Adrenal gland (tissue), 9 donors: ENCODE measurements at regions not wholly inside any gene's neighbourhood (a gene's known extent, or its start where the extent isn't known, plus 50 kb on each side); places are given as distances from the start of the nearest gene placed in this dataset.

Experiments used
- DNase-seq, 7 donors: peaks; one replicate each; pipeline ENCODE4 v3.0.0-alpha.2; 2019 to 2020
- H3K27ac ChIP-seq, 5 donors: fragments of 200-600 bp; sonication (generic) in 4 of 5; 1 replicate in 3 of 5; 2 replicates in 2 of 5; pipeline versions ENCODE4 v1.5.1 to v1.8.0; 2016 to 2020; ENCODE audit warnings: mild to moderate bottlenecking in 1 of 5
- H3K27me3 ChIP-seq: fragments of 200-600 bp; 2 replicates; pipeline ENCODE4 v1.8.0; 2021
- H3K36me3 ChIP-seq, 2 donors: fragments of 200-600 bp; replicated peaks in 1 of 2; 1 replicate in 1 of 2; 2 replicates in 1 of 2; pipeline versions ENCODE4 v1.5.1 to v1.8.0; 2018 to 2022
- H3K4me1 ChIP-seq, 2 donors: fragments of 200-600 bp; replicated peaks in 1 of 2; 1 replicate in 1 of 2; 2 replicates in 1 of 2; pipeline versions ENCODE4 v1.5.1 to v1.8.0; 2018 to 2021
- H3K4me3 ChIP-seq, 4 donors: fragments of 200-600 bp; sonication (generic) in 3 of 4; one replicate each; pipeline ENCODE4 v1.5.1; 2016 to 2018
- H3K9me3 ChIP-seq, 3 donors: fragments of 200-600 bp; sonication (generic) in 1 of 3; replicated peaks in 1 of 3; 1 replicate in 2 of 3; 2 replicates in 1 of 3; pipeline versions ENCODE4 v1.5.1 to v1.8.0; 2016 to 2021
- CTCF ChIP-seq, 6 experiments: fragments of 450-650 bp in 4 of 6; fragments of 200-600 bp in 2 of 6; sonication (generic) in 1 of 6; IDR thresholded peaks; 1 replicate in 5 of 6; 2 replicates in 1 of 6; pipeline versions ENCODE4 v1.5.1 to v1.8.0; 2016 to 2021; ENCODE audit warnings: antibody characterized with exemption in 6 of 6, mild to moderate bottlenecking in 2 of 6, moderate library complexity in 1 of 6
- POLR2A ChIP-seq, 2 donors: fragments of 450-650 bp; IDR thresholded peaks; one replicate each; pipeline ENCODE4 v1.6.1; 2017; ENCODE audit warnings: antibody characterized with exemption in 2 of 2, mild to moderate bottlenecking in 2 of 2, moderate library complexity in 1 of 2
- WGBS, 4 donors: extraction: QIAGEN DNeasy Blood & Tissue Kit in 2 of 4; methylation state at CpG; one replicate each; pipeline versions ENCODE4 v1.1.5 to v1.1.7; 2013 to 2017; 5-methylcytosine and 5-hydroxymethylcytosine counted together
- intact Hi-C, 2 donors: fragments of 100-400 bp; cut with DNase I; formaldehyde crosslinking; loops; one replicate each; pipeline versions ENCODE4 v1.14.1 to v1.15.0; 2022 to 2023
- donor health status: healthy with polysubstance abuse.
- donor health status: Bipolar disorder and iron deficiency.
- donor health status: DM: yes; HTN: yes; CAD: no.
- donor health status: DM: no; HTN: no; CAD: no.
- donor health status: DM: no; HTN: no; CAD: no.

- Histone ChIP-seq H3K27ac (no peak overlapping the region), H3K9me3 (no peaks in the 10 kb centered on the region), H3K4me3 (no peak overlapping the region), H3K27me3 (no peaks in the 10 kb centered on the region), H3K4me1 (peaks cover 0 to 7% of the 10 kb centered on the region in 2 donors), H3K36me3 (no peaks in the 10 kb centered on the region)
- 66 to 82% (median 77%) methylated on average over 3 of the region's 3 CpGs for WGBS, 4 donors
- intact Hi-C loops: no loop called here
- DNase-seq: no peak
- TF ChIP-seq CTCF (IDR thresholded peaks at IDR 0.05): no peak
- TF ChIP-seq POLR2A (IDR thresholded peaks at IDR 0.05): no peak
Measured at GRCh38 chr3:124597273-124597672, 133.0 kb upstream of the UMPS start.

- no peaks in the 10 kb centered on the region for H3K36me3 ChIP-seq
- H3K4me1 ChIP-seq: peaks cover 0 to under 1% of the 10 kb centered on the region in 2 donors
- H3K9me3 ChIP-seq: no peaks in the 10 kb centered on the region
- intact Hi-C loops: no loop called here
- H3K27me3 ChIP-seq: no peaks in the 10 kb centered on the region
- H3K27ac ChIP-seq: no peak overlapping the region
- 63 to 83% (median 79%) methylated on average over 2 to 3 of the region's 3 CpGs for WGBS, 4 donors
- TF ChIP-seq CTCF (IDR thresholded peaks at IDR 0.05) (no peak), POLR2A (IDR thresholded peaks at IDR 0.05) (no peak)
- H3K4me3 ChIP-seq: no peak overlapping the region
- no peak for DNase-seq
Measured at GRCh38 chr3:124597979-124598378, 132.3 kb upstream of the UMPS start.

- no peaks in the 10 kb centered on the region for H3K9me3 ChIP-seq
- no peaks in the 10 kb centered on the region for H3K4me1 ChIP-seq
- no peak overlapping the region for H3K4me3 ChIP-seq
- 87 to 95% (median 91%) methylated on average over 9 of the region's 9 CpGs for WGBS, 4 donors
- no peaks in the 10 kb centered on the region for H3K36me3 ChIP-seq
- no peaks in the 10 kb centered on the region for H3K27me3 ChIP-seq
- TF ChIP-seq POLR2A (IDR thresholded peaks at IDR 0.05): no peak
- TF ChIP-seq CTCF (IDR thresholded peaks at IDR 0.05): no peak
- H3K27ac ChIP-seq: no peak overlapping the region
- intact Hi-C loops: no loop called here
- no peak for DNase-seq
Measured at GRCh38 chr3:124599147-124599765, 131.0 kb upstream of the UMPS start.

GRCh38 chr3:124599779-124600693 lies 130.2 kb upstream of the UMPS start:
- H3K9me3 ChIP-seq: no peaks in the 10 kb centered on the region
- intact Hi-C loops: no loop called here
- 61 to 84% (median 72%) methylated on average over 4 of the region's 4 CpGs for whole genome bisulfite sequencing, 4 donors
- TF ChIP-seq POLR2A (IDR thresholded peaks at IDR 0.05) (no peak), CTCF (IDR thresholded peaks at IDR 0.05) (no peak)
- H3K36me3 ChIP-seq: no peaks in the 10 kb centered on the region
- H3K27ac ChIP-seq: no peak overlapping the region
- DNase-seq: peak in 1 of 7 donors; percentile 32
- H3K27me3 ChIP-seq: no peaks in the 10 kb centered on the region
- H3K4me1 ChIP-seq: no peaks in the 10 kb centered on the region
- H3K4me3 ChIP-seq: no peak overlapping the region
